Right atrium auricular region (tissue), 2 donors: ENCODE measurements at regions not wholly inside any gene's neighbourhood (a gene's known extent, or its start where the extent isn't known, plus 50 kb on each side); places are given as distances from the start of the nearest gene placed in this dataset.
"Not testable (repeated sequence)": the region's sequence is repeated elsewhere in the genome, so short reads cannot be mapped to it uniquely, and the experiment has no call there.

Source experiments
- DNase-seq: peaks from one replicate; pipeline ENCODE4 v3.0.0-alpha.2; 2019; ENCODE audit warnings: low spot score
- H3K27ac ChIP-seq, 2 donors: fragments of 200-600 bp; sonication (generic); 1 replicate in 1 of 2; 2 replicates in 1 of 2; pipeline ENCODE4 v1.5.1; 2016 to 2019
- H3K27me3 ChIP-seq, 2 donors: fragments of 200-600 bp; sonication (generic); one replicate each; pipeline versions ENCODE4 v1.5.1 to v1.6.0; 2017 to 2019
- H3K36me3 ChIP-seq: fragments of 200-600 bp; sonication (generic); one replicate; pipeline ENCODE4 v1.5.1; 2016
- H3K4me1 ChIP-seq, 2 donors: fragments of 200-600 bp; sonication (generic); one replicate each; pipeline versions ENCODE4 v1.5.1 to v1.6.0; 2017 to 2019
- H3K4me3 ChIP-seq, 2 donors: fragments of 200-600 bp; sonication (generic); 1 replicate in 1 of 2; 2 replicates in 1 of 2; pipeline ENCODE4 v1.5.1; 2017 to 2019; ENCODE audit warnings: mild to moderate bottlenecking in 1 of 2, moderate library complexity in 1 of 2
- H3K9me3 ChIP-seq, 2 donors: fragments of 200-600 bp; sonication (generic); one replicate each; pipeline ENCODE4 v1.5.1; 2019
- CTCF ChIP-seq, 2 donors: fragments of 200-600 bp; sonication (generic); IDR thresholded peaks; one replicate each; pipeline ENCODE4 v1.5.1; 2019; ENCODE audit warnings: antibody characterized with exemption in 2 of 2

DNA sequence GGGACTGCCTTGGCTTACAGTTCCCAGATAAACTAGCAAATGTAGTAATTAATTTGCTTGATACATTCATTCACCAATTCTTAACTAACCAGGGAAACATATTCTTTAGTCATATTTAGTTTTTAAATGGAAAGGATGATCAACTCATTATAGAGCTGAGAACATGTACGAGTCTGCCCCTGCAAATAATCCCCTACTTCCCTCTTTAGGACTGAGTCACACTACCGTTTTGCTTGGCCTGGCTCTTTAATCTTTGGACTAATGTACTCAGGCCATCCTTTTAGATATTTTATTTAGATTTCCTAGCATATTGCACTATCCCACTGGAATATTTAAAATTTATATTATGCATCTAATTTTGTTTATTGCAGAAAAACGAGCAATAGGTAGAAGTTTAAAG, 105.5 kb upstream of the LCORL start:
- Histone ChIP-seq H3K36me3 (no peaks in the 10 kb centered on the region), H3K9me3 (no peaks in the 10 kb centered on the region), H3K4me3 (no peak overlapping the region), H3K27me3 (no peaks in the 10 kb centered on the region), H3K4me1 (no peaks in the 10 kb centered on the region), H3K27ac (no peak overlapping the region)
- TF ChIP-seq CTCF (IDR thresholded peaks at IDR 0.05): no peak
- DNase-seq: no peak

- no peak for DNase-seq
- no peak overlapping the region for H3K27ac ChIP-seq
- H3K27me3 ChIP-seq: no peaks in the 10 kb centered on the region
- H3K4me1 ChIP-seq: no peaks in the 10 kb centered on the region
- no peak for TF ChIP-seq CTCF (IDR thresholded peaks at IDR 0.05)
- no peaks in the 10 kb centered on the region for H3K36me3 ChIP-seq
- no peak overlapping the region for H3K4me3 ChIP-seq
- no peaks in the 10 kb centered on the region for H3K9me3 ChIP-seq
Measured at GRCh38 chr4:18113710-18114331, 92.3 kb upstream of the LCORL start.

DNA sequence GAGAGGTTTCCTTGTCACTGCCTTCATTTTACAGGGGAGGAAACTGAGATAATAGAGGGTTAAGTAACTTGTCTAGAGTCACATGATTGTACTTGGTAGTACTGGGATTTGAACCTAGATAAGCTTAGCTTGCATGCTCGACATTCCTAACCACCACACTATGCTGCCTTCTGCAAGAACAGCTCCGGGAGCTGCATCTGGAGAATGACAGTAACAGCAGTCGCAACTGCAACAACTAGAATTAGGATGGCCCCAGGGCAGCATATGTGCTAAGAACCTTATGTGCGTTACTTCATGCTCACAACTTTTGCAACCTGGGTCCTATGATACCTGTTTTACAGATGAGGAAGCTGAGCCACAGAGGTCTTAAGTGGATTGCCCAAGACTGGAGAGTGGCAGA, 89.5 kb upstream of the LCORL start:
- Histone ChIP-seq H3K4me1 (no peaks in the 10 kb centered on the region), H3K36me3 (no peaks in the 10 kb centered on the region), H3K4me3 (no peak overlapping the region), H3K27ac (no peak overlapping the region), H3K9me3 (no peaks in the 10 kb centered on the region), H3K27me3 (no peaks in the 10 kb centered on the region)
- DNase-seq: no peak
- no peak for TF ChIP-seq CTCF (IDR thresholded peaks at IDR 0.05)

GRCh38 chr4:18110099-18110498, 88.5 kb upstream of the LCORL start:
- no peak for TF ChIP-seq CTCF (IDR thresholded peaks at IDR 0.05)
- Histone ChIP-seq H3K27ac (no peak overlapping the region), H3K4me1 (no peaks in the 10 kb centered on the region), H3K4me3 (no peak overlapping the region), H3K36me3 (no peaks in the 10 kb centered on the region), H3K27me3 (no peaks in the 10 kb centered on the region), H3K9me3 (no peaks in the 10 kb centered on the region)
- DNase-seq: no peak

GRCh38 chr4:18109676-18110075, 88.1 kb upstream of the LCORL start:
- H3K4me3 ChIP-seq: no peak overlapping the region
- H3K36me3 ChIP-seq: no peaks in the 10 kb centered on the region
- DNase-seq: no peak
- no peak for TF ChIP-seq CTCF (IDR thresholded peaks at IDR 0.05)
- H3K27me3 ChIP-seq: no peaks in the 10 kb centered on the region
- H3K4me1 ChIP-seq: no peaks in the 10 kb centered on the region
- H3K27ac ChIP-seq: no peak overlapping the region
- H3K9me3 ChIP-seq: no peaks in the 10 kb centered on the region

DNA sequence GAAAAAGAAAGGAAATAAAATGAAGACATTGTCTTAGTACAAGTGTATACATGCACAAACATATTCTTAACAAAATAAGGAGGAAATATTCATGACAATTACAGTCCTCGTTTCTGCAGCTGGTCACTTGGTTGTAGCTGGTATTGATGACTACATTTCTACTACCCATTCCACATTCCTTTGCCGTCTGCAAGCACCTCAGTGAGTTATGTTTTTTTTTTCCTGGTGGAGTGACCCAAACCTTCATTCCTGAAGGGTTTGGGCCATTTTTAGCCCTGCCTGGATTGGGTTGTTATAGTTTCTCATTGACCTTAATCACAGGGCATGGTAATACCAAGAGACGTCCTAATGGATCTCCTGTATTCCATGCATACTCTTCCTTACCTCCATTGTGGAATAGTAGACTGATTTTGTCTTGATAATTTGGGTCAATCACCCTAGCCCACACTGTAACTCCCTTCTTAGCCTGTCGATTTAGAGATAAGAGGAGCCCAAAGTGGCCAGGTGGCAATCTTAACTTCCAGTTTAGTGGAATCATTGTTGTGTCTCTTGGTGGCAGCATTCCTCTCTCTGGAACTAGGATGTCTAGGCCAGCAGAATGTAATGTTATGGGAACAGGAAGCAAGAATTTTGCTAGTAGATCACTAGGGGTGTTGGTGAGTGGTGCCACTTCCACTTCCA, 86.4 kb upstream of the LCORL start:
- not testable (repeated sequence) for H3K9me3 ChIP-seq, H3K36me3 ChIP-seq, DNase-seq, H3K27ac ChIP-seq, H3K4me1 ChIP-seq, H3K4me3 ChIP-seq, H3K27me3 ChIP-seq
